ENCODE measurements at regions not wholly inside any gene's neighbourhood (a gene's known extent, or its start where the extent isn't known, plus 50 kb on each side); places are given as distances from the start of the nearest gene placed in this dataset.
"Not testable (repeated sequence)": the region's sequence is repeated elsewhere in the genome, so short reads cannot be mapped to it uniquely, and the experiment has no call there.

GRCh38 chr4:3630136-3630597 lies 97.9 kb upstream of the LRPAP1 start:
- FAIRE-seq (no peak), DNase-seq (ENCODE audit: insufficient read length, low spot score) (no peak)
- TF ChIP-seq POLR2A (IDR thresholded peaks at IDR 0.05; ENCODE audit: low read depth, low read length) = no peak
- no peak for TF ChIP-seq TAF1 (IDR thresholded peaks at IDR 0.05; ENCODE audit: low read depth, low read length)
- no peak for TF ChIP-seq SPI1 (IDR thresholded peaks at IDR 0.05; ENCODE audit: low read depth, low read length)
- TF ChIP-seq PAX5 (IDR thresholded peaks at IDR 0.05; ENCODE audit: insufficient read depth, low read length, severe bottlenecking) = no peak
- TF ChIP-seq POLR2AphosphoS5 (IDR thresholded peaks at IDR 0.05; ENCODE audit: low read depth, low read length) = no peak
- TF ChIP-seq POU2F2 (IDR thresholded peaks at IDR 0.05; ENCODE audit: low read depth, low read length) = no peak

- TF ChIP-seq POLR2A (IDR thresholded peaks at IDR 0.05; ENCODE audit: low read depth, low read length) (no peak), SPI1 (IDR thresholded peaks at IDR 0.05; ENCODE audit: low read depth, low read length) (no peak), POLR2AphosphoS5 (IDR thresholded peaks at IDR 0.05; ENCODE audit: low read depth, low read length) (no peak), POU2F2 (IDR thresholded peaks at IDR 0.05; ENCODE audit: low read depth, low read length) (no peak), TAF1 (IDR thresholded peaks at IDR 0.05; ENCODE audit: low read depth, low read length) (no peak), PAX5 (IDR thresholded peaks at IDR 0.05; ENCODE audit: insufficient read depth, low read length, severe bottlenecking) (no peak)
- FAIRE-seq = no peak
These were observed 97.4 kb upstream of the LRPAP1 start for GRCh38 chr4:3629665-3630064.

GRCh38 chr4:3629176-3629575 lies 97.0 kb upstream of the LRPAP1 start:
- DNase-seq (ENCODE audit: insufficient read length, low spot score); FAIRE-seq: not testable (repeated sequence)

More at GRCh38 chr4:3629665-3630064, 97.4 kb upstream of the LRPAP1 start:
- DNase-seq (ENCODE audit: insufficient read length, low spot score) = no peak

GRCh38 chr4:3628868-3629175 lies 96.6 kb upstream of the LRPAP1 start:
- DNase-seq (ENCODE audit: insufficient read length, low spot score) = no peak
- TF ChIP-seq POLR2A (IDR thresholded peaks at IDR 0.05; ENCODE audit: low read depth, low read length) = no peak
- no peak for TF ChIP-seq TAF1 (IDR thresholded peaks at IDR 0.05; ENCODE audit: low read depth, low read length)
- TF ChIP-seq POU2F2 (IDR thresholded peaks at IDR 0.05; ENCODE audit: low read depth, low read length) = no peak
- TF ChIP-seq POLR2AphosphoS5 (IDR thresholded peaks at IDR 0.05; ENCODE audit: low read depth, low read length) = no peak
- TF ChIP-seq PAX5 (IDR thresholded peaks at IDR 0.05; ENCODE audit: insufficient read depth, low read length, severe bottlenecking) = no peak
- TF ChIP-seq SPI1 (IDR thresholded peaks at IDR 0.05; ENCODE audit: low read depth, low read length) = no peak
- FAIRE-seq = no peak

- FAIRE-seq; DNase-seq (ENCODE audit: insufficient read length, low spot score): not testable (repeated sequence)
These were observed 96.0 kb upstream of the LRPAP1 start for GRCh38 chr4:3627967-3628867.

GRCh38 chr4:3627456-3627855 lies 95.2 kb upstream of the LRPAP1 start:
- not testable (repeated sequence) for DNase-seq (ENCODE audit: insufficient read length, low spot score); FAIRE-seq

- DNase-seq (ENCODE audit: insufficient read length, low spot score); FAIRE-seq: not testable (repeated sequence)
These were observed 94.1 kb upstream of the LRPAP1 start for GRCh38 chr4:3626131-3626884.

- FAIRE-seq; DNase-seq (ENCODE audit: insufficient read length, low spot score): not testable (repeated sequence)
These were observed 93.2 kb upstream of the LRPAP1 start for GRCh38 chr4:3625286-3625875.

- FAIRE-seq; DNase-seq (ENCODE audit: insufficient read length, low spot score): not testable (repeated sequence)
These were observed 91.6 kb upstream of the LRPAP1 start for GRCh38 chr4:3623809-3624329.

GRCh38 chr4:3623106-3623505 lies 90.9 kb upstream of the LRPAP1 start:
- DNase-seq (ENCODE audit: insufficient read length, low spot score) = no peak
- no peak for FAIRE-seq
- TF ChIP-seq TAF1 (IDR thresholded peaks at IDR 0.05; ENCODE audit: low read depth, low read length) (no peak), POLR2AphosphoS5 (IDR thresholded peaks at IDR 0.05; ENCODE audit: low read depth, low read length) (no peak), SPI1 (IDR thresholded peaks at IDR 0.05; ENCODE audit: low read depth, low read length) (no peak), PAX5 (IDR thresholded peaks at IDR 0.05; ENCODE audit: insufficient read depth, low read length, severe bottlenecking) (no peak), POU2F2 (IDR thresholded peaks at IDR 0.05; ENCODE audit: low read depth, low read length) (no peak), POLR2A (IDR thresholded peaks at IDR 0.05; ENCODE audit: low read depth, low read length) (no peak)

GRCh38 chr4:3620365-3620764 lies 88.1 kb upstream of the LRPAP1 start:
- not testable (repeated sequence) for DNase-seq (ENCODE audit: insufficient read length, low spot score); FAIRE-seq

- not testable (repeated sequence) for FAIRE-seq; DNase-seq (ENCODE audit: insufficient read length, low spot score)
These were observed 87.5 kb upstream of the LRPAP1 start for GRCh38 chr4:3619698-3620097.

- FAIRE-seq; DNase-seq (ENCODE audit: insufficient read length, low spot score): not testable (repeated sequence)
These were observed 86.1 kb upstream of the LRPAP1 start for GRCh38 chr4:3618341-3618740.

Data from GM12891 (cell line).